CD4-positive, alpha-beta T cell (primary cell): ENCODE measurements at regions not wholly inside any gene's neighbourhood (a gene's known extent, or its start where the extent isn't known, plus 50 kb on each side); places are given as distances from the start of the nearest gene placed in this dataset.
"Not testable (repeated sequence)": the region's sequence is repeated elsewhere in the genome, so short reads cannot be mapped to it uniquely, and the experiment has no call there.

Experiments used
- ATAC-seq: fragments of 200-7000 bp; cut with Tn5 transposase; one replicate; pipeline ENCODE4 v1.10.0; 2022; ENCODE audit warnings: mild to moderate bottlenecking; ENCODE audit not compliant: poor library complexity
- CTCF ChIA-PET: fragments of 350-600 bp; sonication (Branson Sonifier 250); formaldehyde crosslinking; loops from one replicate; lab custom pipeline; 2021; ENCODE audit warnings: antibody characterized with exemption, inconsistent platforms; lab: Charles Lee
- POLR2A ChIA-PET: fragments of 350-600 bp; sonication (Branson Sonifier 250); formaldehyde crosslinking; loops from one replicate; lab custom pipeline; 2021; ENCODE audit warnings: antibody characterized with exemption, inconsistent platforms; lab: Charles Lee
- DNase-seq, 14 experiments: peaks; one replicate each; pipeline ENCODE4 v3.0.0-alpha.2; 2013 to 2020; ENCODE audit warnings: mixed read lengths in 2 of 14
- H3K27ac ChIP-seq, 2 donors: one replicate each; pipeline versions ENCODE4 v1.5.1 to v1.7.0; 2013; ENCODE audit warnings: low read length in 2 of 2, low read depth in 1 of 2, mild to moderate bottlenecking in 1 of 2
- H3K27me3 ChIP-seq, 2 experiments: 1 replicate in 1 of 2; 2 replicates in 1 of 2; pipeline versions ENCODE4 v1.6.1 to v1.7.0; 2013; ENCODE audit warnings: low read length in 2 of 2, control low read depth in 1 of 2, mild to moderate bottlenecking in 1 of 2, moderate library complexity in 1 of 2; ENCODE audit not compliant: insufficient read depth in 2 of 2, control insufficient read depth in 1 of 2
- H3K36me3 ChIP-seq: one replicate; pipeline ENCODE4 v1.6.1; 2013; ENCODE audit warnings: low read length, control low read depth; ENCODE audit not compliant: insufficient read depth
- H3K4me1 ChIP-seq: one replicate; pipeline ENCODE4 v1.6.1; 2013; ENCODE audit warnings: low read length, control low read depth; ENCODE audit not compliant: insufficient read depth
- H3K4me3 ChIP-seq: one replicate; pipeline ENCODE4 v1.5.1; 2013; ENCODE audit warnings: mild to moderate bottlenecking, low read length, moderate library complexity
- H3K9me3 ChIP-seq, 2 experiments: 1 replicate in 1 of 2; 2 replicates in 1 of 2; pipeline versions ENCODE4 v1.6.1 to v1.7.0; 2013; ENCODE audit warnings: low read length in 2 of 2, mild to moderate bottlenecking in 2 of 2, control low read depth in 1 of 2, moderate library complexity in 1 of 2; ENCODE audit not compliant: control insufficient read depth in 1 of 2, insufficient read depth in 1 of 2
- H3K27ac Mint-ChIP-seq: one replicate; pipeline ENCODE4 v1.8.0; 2020; ENCODE audit warnings: mixed read lengths
- H3K27me3 Mint-ChIP-seq: one replicate; pipeline ENCODE4 v1.8.0; 2021; ENCODE audit warnings: mixed read lengths
- H3K36me3 Mint-ChIP-seq: one replicate; pipeline ENCODE4 v1.8.0; 2021; ENCODE audit warnings: low read depth, mixed read lengths
- H3K4me1 Mint-ChIP-seq: one replicate; pipeline ENCODE4 v1.8.0; 2021; ENCODE audit warnings: low read depth, mixed read lengths
- H3K4me3 Mint-ChIP-seq: one replicate; pipeline ENCODE4 v1.8.0; 2020; ENCODE audit warnings: mild to moderate bottlenecking, mixed read lengths
- H3K9me3 Mint-ChIP-seq: one replicate; pipeline ENCODE4 v1.8.0; 2020; ENCODE audit warnings: mixed read lengths
- intact Hi-C, 2 experiments: fragments of 100-400 bp; cut with DNase I in 1 of 2; cut with micrococcal nuclease in 1 of 2; formaldehyde crosslinking; loops; one replicate each; pipeline versions ENCODE4 v1.15.1 to v1.9.0; 2023 to 2025; cut with DNase I, micrococcal nuclease

DNA sequence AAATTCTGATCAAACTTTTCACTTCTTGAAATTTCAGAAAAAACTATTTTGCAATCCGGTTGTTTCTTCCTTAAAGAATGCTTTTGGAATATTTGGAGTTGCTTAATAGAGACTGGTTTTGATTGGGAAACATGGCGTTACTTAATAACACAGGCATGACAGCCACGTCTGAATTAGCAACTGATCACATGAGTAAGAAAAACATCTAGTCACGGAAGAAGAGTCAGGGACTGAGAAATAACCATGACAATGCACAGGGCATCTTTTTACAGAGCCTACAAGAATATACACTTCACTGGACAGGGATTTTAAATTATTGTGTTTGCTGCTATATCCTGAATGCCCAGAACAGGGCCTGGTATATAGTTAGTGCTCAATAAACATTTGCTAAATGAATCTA is 94.1 kb upstream of the NOTCH2NLA start:
- H3K4me1 ChIP-seq, H3K36me3 ChIP-seq, H3K27ac Mint-ChIP-seq, ATAC-seq, CTCF ChIA-PET, H3K36me3 Mint-ChIP-seq, H3K27me3 ChIP-seq, DNase-seq, H3K27ac ChIP-seq, H3K4me3 Mint-ChIP-seq, H3K9me3 Mint-ChIP-seq, POLR2A ChIA-PET, H3K4me1 Mint-ChIP-seq, intact Hi-C loops, H3K9me3 ChIP-seq, H3K27me3 Mint-ChIP-seq, H3K4me3 ChIP-seq: not testable (repeated sequence)

GRCh38 chr1:146318715-146319114 is 89.9 kb upstream of the NOTCH2NLA start:
- CTCF ChIA-PET, intact Hi-C loops, H3K36me3 Mint-ChIP-seq, H3K36me3 ChIP-seq, H3K27me3 Mint-ChIP-seq, H3K27ac Mint-ChIP-seq, H3K27ac ChIP-seq, DNase-seq, H3K27me3 ChIP-seq, H3K4me1 ChIP-seq, H3K4me3 ChIP-seq, POLR2A ChIA-PET, ATAC-seq, H3K4me1 Mint-ChIP-seq, H3K4me3 Mint-ChIP-seq, H3K9me3 Mint-ChIP-seq, H3K9me3 ChIP-seq: not testable (repeated sequence)

DNA sequence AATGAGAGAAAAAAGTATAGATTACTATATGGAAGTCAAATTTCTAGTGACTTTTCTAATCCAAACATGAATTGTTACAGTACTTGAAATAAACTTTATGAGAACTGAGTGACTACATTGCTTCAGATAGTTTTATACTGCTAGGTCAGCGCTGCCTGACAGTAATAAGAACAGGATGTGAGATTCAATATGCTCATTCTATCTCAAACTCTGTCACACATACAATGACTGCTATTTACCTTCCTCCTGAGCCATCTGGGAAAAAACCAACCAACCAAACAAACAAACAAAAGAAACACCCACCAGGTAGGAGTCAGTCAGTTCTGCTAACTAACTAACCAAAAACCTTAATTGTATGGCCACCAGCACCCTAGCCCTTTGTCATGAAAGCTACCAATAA is 89.0 kb upstream of the NOTCH2NLA start:
- ATAC-seq, intact Hi-C loops, H3K27ac Mint-ChIP-seq, H3K27ac ChIP-seq, H3K4me1 Mint-ChIP-seq, H3K36me3 ChIP-seq, H3K4me1 ChIP-seq, H3K9me3 ChIP-seq, H3K9me3 Mint-ChIP-seq, H3K4me3 Mint-ChIP-seq, POLR2A ChIA-PET, H3K36me3 Mint-ChIP-seq, H3K27me3 Mint-ChIP-seq, H3K4me3 ChIP-seq, CTCF ChIA-PET, H3K27me3 ChIP-seq: not testable (repeated sequence)
- DNase-seq, result peak in 1 of 14 experiments; percentile 1

GRCh38 chr1:146314449-146315246 is 85.8 kb upstream of the NOTCH2NLA start:
- intact Hi-C loops, ATAC-seq, H3K27me3 Mint-ChIP-seq, POLR2A ChIA-PET, H3K27ac ChIP-seq, H3K27me3 ChIP-seq, DNase-seq, CTCF ChIA-PET, H3K9me3 ChIP-seq, H3K4me1 Mint-ChIP-seq, H3K27ac Mint-ChIP-seq, H3K4me1 ChIP-seq, H3K9me3 Mint-ChIP-seq, H3K36me3 Mint-ChIP-seq, H3K36me3 ChIP-seq, H3K4me3 ChIP-seq, H3K4me3 Mint-ChIP-seq: not testable (repeated sequence)

GRCh38 chr1:146310579-146310978 is 81.8 kb upstream of the NOTCH2NLA start:
- CTCF ChIA-PET, H3K9me3 Mint-ChIP-seq: not testable (repeated sequence)

GRCh38 chr1:146309427-146309826 is 80.6 kb upstream of the NOTCH2NLA start:
- H3K36me3 ChIP-seq, DNase-seq, H3K27ac Mint-ChIP-seq, intact Hi-C loops, H3K4me1 Mint-ChIP-seq, POLR2A ChIA-PET, H3K9me3 ChIP-seq, H3K36me3 Mint-ChIP-seq, H3K27ac ChIP-seq, H3K27me3 ChIP-seq, H3K4me3 Mint-ChIP-seq, CTCF ChIA-PET, H3K27me3 Mint-ChIP-seq, H3K4me3 ChIP-seq, H3K4me1 ChIP-seq, H3K9me3 Mint-ChIP-seq, ATAC-seq: not testable (repeated sequence)

More at GRCh38 chr1:146310579-146310978, 81.8 kb upstream of the NOTCH2NLA start:
- DNase-seq, H3K4me3 ChIP-seq, H3K4me1 Mint-ChIP-seq, H3K9me3 ChIP-seq, H3K4me3 Mint-ChIP-seq, H3K36me3 ChIP-seq, H3K27me3 Mint-ChIP-seq, POLR2A ChIA-PET, H3K27me3 ChIP-seq, ATAC-seq, H3K36me3 Mint-ChIP-seq, intact Hi-C loops, H3K27ac Mint-ChIP-seq, H3K27ac ChIP-seq, H3K4me1 ChIP-seq: not testable (repeated sequence)

DNA sequence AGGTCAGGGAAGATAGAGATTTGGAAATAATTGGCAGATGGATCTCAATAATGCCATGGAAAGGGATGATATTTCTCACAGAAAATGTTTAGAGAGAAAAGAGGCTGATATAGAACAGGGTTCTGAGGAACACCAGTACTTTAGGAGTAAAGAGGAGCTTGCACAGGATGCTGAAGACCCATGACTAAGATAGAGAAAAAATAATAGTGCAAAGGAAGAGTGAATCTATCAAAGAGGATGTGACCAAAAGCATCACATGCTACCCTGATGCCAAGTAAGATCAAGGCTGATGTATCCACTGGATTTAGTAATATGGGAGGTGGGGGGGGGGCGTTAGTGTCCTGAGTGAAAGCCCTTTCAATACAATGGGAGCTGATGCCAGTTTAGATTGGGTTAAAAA is 80.1 kb upstream of the NOTCH2NLA start:
- DNase-seq, H3K4me1 Mint-ChIP-seq, H3K36me3 Mint-ChIP-seq, H3K4me1 ChIP-seq, POLR2A ChIA-PET, H3K9me3 Mint-ChIP-seq, H3K9me3 ChIP-seq, H3K27me3 ChIP-seq, H3K27me3 Mint-ChIP-seq, H3K27ac ChIP-seq, ATAC-seq, H3K27ac Mint-ChIP-seq, CTCF ChIA-PET, H3K36me3 ChIP-seq, H3K4me3 Mint-ChIP-seq, intact Hi-C loops, H3K4me3 ChIP-seq: not testable (repeated sequence)
